COLO668 (cell line): ENCODE measurements at regions not wholly inside any gene's neighbourhood (a gene's known extent, or its start where the extent isn't known, plus 50 kb on each side); places are given as distances from the start of the nearest gene placed in this dataset.
A peak's percentile ranks its signal among the peaks of the same experiment; 100 is the strongest.
"Not testable (repeated sequence)": the region's sequence is repeated elsewhere in the genome, so short reads cannot be mapped to it uniquely, and the experiment has no call there.

ENCODE experiments used
- DNase-seq: peaks from one replicate; lab custom pipeline; 2025; ENCODE audit not compliant: unreplicated experiment; lab: John Stamatoyannopoulos, UW

- DNase-seq, result no peak
Measured at GRCh38 chr2:238712011-238712410, 135.9 kb upstream of the TWIST2 start.

- DNase-seq, result no peak
Measured at GRCh38 chr2:238713198-238713826, 134.6 kb upstream of the TWIST2 start.

GRCh38 chr2:238714038-238714528 lies 133.8 kb upstream of the TWIST2 start:
- no peak for DNase-seq

- DNase-seq, result no peak
Measured at GRCh38 chr2:238716171-238716570, 131.7 kb upstream of the TWIST2 start.

- DNase-seq, result no peak
Measured at GRCh38 chr2:238716585-238716984, 131.3 kb upstream of the TWIST2 start.

- no peak for DNase-seq
Measured at GRCh38 chr2:238717084-238717483, 130.8 kb upstream of the TWIST2 start.

- DNase-seq, result no peak
Measured at GRCh38 chr2:238719641-238720040, 128.2 kb upstream of the TWIST2 start.

GRCh38 chr2:238720232-238720672 lies 127.6 kb upstream of the TWIST2 start:
- DNase-seq, result peak; percentile 62

GRCh38 chr2:238722181-238722580 lies 125.7 kb upstream of the TWIST2 start:
- no peak for DNase-seq

GRCh38 chr2:238722883-238723282 lies 125.0 kb upstream of the TWIST2 start:
- no peak for DNase-seq

- not testable (repeated sequence) for DNase-seq
Measured at GRCh38 chr2:238723740-238724320, 124.1 kb upstream of the TWIST2 start.

- DNase-seq, result no peak
Measured at GRCh38 chr2:238724728-238725127, 123.2 kb upstream of the TWIST2 start.

- DNase-seq, result no peak
Measured at GRCh38 chr2:238725298-238725697, 122.6 kb upstream of the TWIST2 start.

GRCh38 chr2:238726670-238727584 lies 121.0 kb upstream of the TWIST2 start:
- DNase-seq, result no peak

GRCh38 chr2:238727585-238728329 lies 120.1 kb upstream of the TWIST2 start:
- no peak for DNase-seq

GRCh38 chr2:238728330-238729260 lies 119.3 kb upstream of the TWIST2 start:
- no peak for DNase-seq

GRCh38 chr2:238729261-238729935 lies 118.5 kb upstream of the TWIST2 start:
- DNase-seq, result no peak

- no peak for DNase-seq
Measured at GRCh38 chr2:238730001-238730669, 117.8 kb upstream of the TWIST2 start.

- DNase-seq, result no peak
Measured at GRCh38 chr2:238730881-238731280, 117.0 kb upstream of the TWIST2 start.
